GM12891 (cell line): ENCODE measurements at regions not wholly inside any gene's neighbourhood (a gene's known extent, or its start where the extent isn't known, plus 50 kb on each side); places are given as distances from the start of the nearest gene placed in this dataset.

Experiments used
- POLR2A ChIP-seq: IDR thresholded peaks from 2 replicates; pipeline ENCODE4 v1.6.1; 2011; ENCODE audit warnings: low read depth, low read length, control low read depth
- POLR2AphosphoS5 ChIP-seq: IDR thresholded peaks from 2 replicates; pipeline ENCODE4 v1.6.1; 2011; ENCODE audit warnings: low read depth, low read length, control low read depth
- SPI1 ChIP-seq: IDR thresholded peaks from 2 replicates; pipeline ENCODE4 v1.6.1; 2011; ENCODE audit warnings: low read depth, low read length, control low read depth
- TAF1 ChIP-seq: IDR thresholded peaks from 2 replicates; pipeline ENCODE4 v1.6.1; 2011; ENCODE audit warnings: low read depth, low read length, control low read depth

- TF ChIP-seq POLR2AphosphoS5 = no peak
- TF ChIP-seq POLR2A = no peak
- TF ChIP-seq TAF1 = no peak
- TF ChIP-seq SPI1 = no peak
Measured at GRCh38 chr6:16912756-16913155, 151.5 kb upstream of the ATXN1 start.
